IPS DF 4.7 (cell line): ENCODE measurements at regions not wholly inside any gene's neighbourhood (a gene's known extent, or its start where the extent isn't known, plus 50 kb on each side); places are given as distances from the start of the nearest gene placed in this dataset.

Source experiments
- DNase-seq: peaks from one replicate; pipeline ENCODE4 v3.0.0-alpha.2; 2013; ENCODE audit warnings: low spot score; ENCODE audit errors: extremely low read depth

DNA sequence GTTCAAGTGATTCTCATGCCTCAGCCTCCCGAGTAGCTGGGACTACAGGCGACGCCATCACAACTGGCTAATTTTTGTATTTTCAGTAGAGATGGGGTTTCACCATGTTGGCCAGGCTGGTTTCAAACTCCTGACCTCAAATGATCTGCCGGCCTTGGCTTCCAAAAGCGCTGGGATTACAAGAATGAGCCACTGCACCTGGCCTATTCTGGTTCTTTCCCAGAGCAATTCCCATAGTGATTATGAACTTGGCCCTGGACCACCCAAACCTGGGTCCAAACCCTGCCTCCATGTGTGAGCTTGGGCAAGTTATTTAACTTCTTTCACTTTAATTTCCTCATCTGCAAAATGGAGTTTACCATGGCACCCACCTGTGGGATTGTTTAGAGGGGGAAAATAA lies 61.5 kb upstream of the HEPHL1 start:
- DNase-seq: no peak

DNA sequence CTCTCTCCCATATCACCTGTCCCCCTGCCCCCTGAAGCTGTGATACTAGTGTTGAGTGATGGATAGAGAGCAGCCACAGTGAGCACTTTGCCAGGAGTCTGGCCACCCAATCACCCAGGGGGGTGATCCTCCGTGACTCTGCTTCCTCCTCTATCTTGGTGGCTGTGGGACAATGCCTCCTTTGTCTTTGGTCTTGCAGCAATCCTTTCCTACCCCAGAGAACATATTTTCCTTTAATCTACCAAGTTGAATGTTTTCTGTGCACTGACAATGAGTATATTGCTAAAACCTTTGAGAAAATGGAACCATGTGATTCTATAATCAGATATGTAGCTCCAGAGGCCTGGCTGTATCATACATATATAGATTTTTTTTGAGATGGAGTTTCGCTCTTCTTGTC lies 58.1 kb upstream of the HEPHL1 start:
- no peak for DNase-seq

DNA sequence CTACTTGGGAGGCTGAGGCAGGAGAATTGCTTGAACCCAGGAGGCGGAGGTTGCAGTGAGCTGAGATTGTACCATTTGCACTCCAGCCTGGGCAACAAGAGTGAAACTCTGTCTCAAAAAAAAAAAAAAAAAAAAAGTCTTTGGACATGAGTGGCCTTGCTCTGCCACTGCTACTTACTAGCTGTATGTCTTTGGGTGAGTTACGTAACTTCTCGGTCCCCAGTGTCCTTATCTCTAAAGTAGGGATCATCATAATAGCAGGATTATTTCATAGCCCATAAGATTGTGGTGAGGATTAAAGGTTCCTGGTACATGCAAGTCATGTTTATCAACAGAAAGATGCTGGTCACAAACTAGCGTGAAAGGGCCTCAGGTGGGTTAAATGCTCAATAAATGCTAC lies 53.9 kb upstream of the HEPHL1 start:
- DNase-seq: no peak

DNA sequence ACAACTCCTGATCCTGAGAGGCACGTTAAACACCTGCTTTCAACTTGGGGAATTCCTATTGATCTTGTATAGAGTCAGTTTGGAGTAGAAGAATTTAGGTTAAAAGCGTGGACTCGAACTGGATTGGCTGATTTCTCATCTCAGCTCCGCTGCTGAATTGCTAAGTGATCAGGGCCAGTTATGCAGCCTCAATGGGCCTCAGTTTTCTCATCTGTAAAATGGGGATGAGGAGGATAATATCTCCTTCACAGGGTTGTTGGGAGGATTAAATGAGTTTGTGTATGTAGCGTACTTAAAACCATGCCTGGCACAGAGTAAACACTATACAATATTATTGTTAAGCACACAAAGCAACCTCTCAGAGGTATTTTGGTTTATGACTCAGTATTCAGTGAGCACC lies 53.2 kb upstream of the HEPHL1 start:
- DNase-seq: no peak

DNA sequence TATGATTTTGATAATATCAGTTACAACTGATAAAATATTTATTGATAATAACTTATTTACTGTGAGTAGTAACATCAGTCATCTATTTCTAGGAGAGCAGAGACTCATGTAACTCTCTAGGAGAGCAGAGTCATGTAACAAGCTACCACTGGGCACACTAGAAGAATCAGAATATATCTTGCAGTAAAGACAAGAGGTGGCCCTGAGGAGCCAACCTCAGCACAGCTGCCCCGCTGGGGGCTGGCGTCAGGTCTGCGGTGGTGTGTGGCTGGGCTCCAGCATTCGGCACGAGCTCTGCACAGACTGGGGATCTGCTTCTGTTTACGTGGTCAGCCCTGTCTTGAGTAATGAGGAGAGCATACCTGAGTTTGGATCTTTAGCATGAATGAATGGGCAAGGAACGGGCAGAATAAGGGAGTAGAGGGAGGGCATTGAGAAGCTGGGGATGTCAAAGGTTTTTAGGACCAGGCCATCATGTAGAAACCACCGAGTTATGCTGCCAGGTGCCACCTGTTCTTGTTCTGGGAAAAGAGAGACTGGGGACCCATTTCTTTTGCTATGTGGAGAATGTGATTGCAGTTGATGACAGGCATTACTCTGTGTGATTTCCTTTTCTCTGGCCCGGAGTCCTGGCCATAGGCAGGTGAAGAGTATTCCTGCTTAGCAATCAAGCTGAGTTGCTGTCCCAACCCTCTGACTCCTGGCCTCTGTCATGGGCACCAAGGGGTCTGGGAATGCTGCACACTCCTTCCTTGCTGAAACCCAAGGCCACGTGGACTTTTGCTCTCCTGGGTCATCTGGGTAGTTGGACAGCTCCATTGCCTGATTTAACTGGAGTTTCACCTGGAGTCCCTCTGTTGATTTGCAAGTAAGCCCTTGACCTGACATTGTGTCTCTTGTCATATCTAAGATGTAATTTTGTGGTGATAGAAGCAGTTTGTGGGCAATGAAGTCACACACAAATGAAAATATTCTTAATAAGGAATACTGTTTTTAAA lies 50.9 kb upstream of the HEPHL1 start:
- DNase-seq: no peak
